Transverse colon (tissue), 4 donors: ENCODE measurements at regions not wholly inside any gene's neighbourhood (a gene's known extent, or its start where the extent isn't known, plus 50 kb on each side); places are given as distances from the start of the nearest gene placed in this dataset.

Experiments
- DNase-seq: peaks from one replicate; pipeline ENCODE4 v3.0.0-alpha.2; 2019
- H3K27ac ChIP-seq, 4 donors: fragments of 200-600 bp; sonication (generic); 2 replicates each; pipeline ENCODE4 v1.5.1; 2016 to 2018; ENCODE audit warnings: inconsistent platforms in 4 of 4
- H3K27me3 ChIP-seq: fragments of 200-600 bp; sonication (generic); 2 replicates; pipeline ENCODE4 v1.5.1; 2017; ENCODE audit warnings: inconsistent platforms
- H3K36me3 ChIP-seq, 4 donors: fragments of 200-600 bp; sonication (generic); 2 replicates each; pipeline ENCODE4 v1.5.1; 2017 to 2019; ENCODE audit warnings: inconsistent platforms in 4 of 4
- H3K4me1 ChIP-seq, 4 donors: fragments of 200-600 bp; sonication (generic); 2 replicates each; pipeline ENCODE4 v1.5.1; 2017 to 2020; ENCODE audit warnings: inconsistent platforms in 4 of 4
- H3K4me3 ChIP-seq, 4 donors: fragments of 200-600 bp; sonication (generic); 1 replicate in 1 of 4; 2 replicates in 3 of 4; pipeline versions ENCODE4 v1.5.1 to v1.6.1; 2017 to 2019; ENCODE audit warnings: inconsistent platforms in 4 of 4
- H3K9me3 ChIP-seq, 2 donors: fragments of 200-600 bp; sonication (generic); 2 replicates each; pipeline ENCODE4 v1.5.1; 2017 to 2019; ENCODE audit warnings: inconsistent platforms in 2 of 2
- CTCF ChIP-seq, 5 experiments: fragments of 200-600 bp in 3 of 5; fragments of 450-650 bp in 2 of 5; sonication (generic) in 3 of 5; IDR thresholded peaks; 1 replicate in 2 of 5; 2 replicates in 3 of 5; pipeline ENCODE4 v1.5.1; 2016 to 2017; ENCODE audit warnings: antibody characterized with exemption in 5 of 5, inconsistent platforms in 3 of 5, mild to moderate bottlenecking in 2 of 5, moderate library complexity in 1 of 5
- EP300 ChIP-seq: sonication (generic); formaldehyde crosslinking; IDR thresholded peaks from one replicate; pipeline ENCODE4 v1.6.1; 2017; ENCODE audit warnings: antibody characterized with exemption, low read depth
- POLR2A ChIP-seq: fragments of 450-650 bp; IDR thresholded peaks from one replicate; pipeline ENCODE4 v1.6.1; 2016; ENCODE audit warnings: antibody characterized with exemption, mild to moderate bottlenecking, moderate library complexity
- POLR2AphosphoS5 ChIP-seq, 3 donors: sonication (generic); formaldehyde crosslinking; IDR thresholded peaks; one replicate each; pipeline ENCODE4 v1.6.1; 2016; ENCODE audit warnings: antibody characterized with exemption in 3 of 3
- WGBS, 2 donors: methylation state at CpG; one replicate each; pipeline ENCODE4 v1.1.5; 2018; ENCODE audit warnings: low coverage in 1 of 2; 5-methylcytosine and 5-hydroxymethylcytosine counted together
- in situ Hi-C, 4 donors: fragments of 200-750 bp; cut with MboI; loops; one replicate each; pipeline versions ENCODE4 v1.15.0 to v1.15.1; 2017; ENCODE audit warnings: low sequenced_read_pairs in 3 of 4, low pct_ligation_motif_present in 1 of 4, low pct_unique_long_range_greater_than_20kb in 1 of 4
- intact Hi-C: fragments of 100-400 bp; cut with DNase I; formaldehyde crosslinking; loops from one replicate; pipeline ENCODE4 v1.15.1; 2023; ENCODE audit warnings: low total_unique reads

DNA sequence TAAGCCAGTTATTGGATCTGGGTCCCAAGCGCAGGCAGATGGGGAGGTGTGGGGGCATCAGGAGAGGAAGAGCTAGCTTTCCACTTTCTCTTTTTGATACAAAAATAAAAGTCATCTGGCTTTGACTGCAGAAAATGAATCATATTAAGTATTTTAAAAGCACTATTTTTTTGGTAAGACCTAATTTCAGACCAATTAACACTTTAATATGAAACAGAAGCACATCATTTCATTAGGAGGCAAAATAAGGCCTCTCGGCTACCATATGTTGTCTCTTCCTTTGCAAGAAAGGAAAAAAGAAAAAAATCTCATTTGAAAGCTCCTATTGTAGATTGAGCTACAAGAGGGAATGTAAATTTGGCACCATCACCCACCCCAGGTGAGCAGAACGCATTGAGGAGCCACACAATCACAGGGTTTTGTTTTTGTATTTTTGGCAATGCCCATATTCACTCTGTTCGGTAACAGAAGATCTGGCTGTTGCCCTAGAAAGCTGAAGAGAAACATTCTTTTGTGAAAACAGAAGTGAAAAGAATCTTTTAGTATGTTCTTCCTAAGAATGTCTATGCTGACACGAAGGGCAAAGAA lies 390.7 kb upstream of the ETAA1 start:
- Histone ChIP-seq H3K4me1 (no peaks in the 10 kb centered on the region), H3K4me3 (no peak overlapping the region), H3K27ac (no peak overlapping the region), H3K27me3 (no peaks in the 10 kb centered on the region), H3K9me3 (no peaks in the 10 kb centered on the region), H3K36me3 (no peaks in the 10 kb centered on the region)
- TF ChIP-seq POLR2A (no peak), POLR2AphosphoS5 (IDR thresholded peaks at IDR 0.05) (no peak), CTCF (IDR thresholded peaks at IDR 0.05) (no peak), EP300 (no peak)
- DNase-seq, result no peak
- in situ Hi-C loops, result no loop called here
- intact Hi-C loops, result no loop called here
- WGBS, 2 donors, result 71 to 72% methylated on average over 4 to 5 of the region's 5 CpGs

DNA sequence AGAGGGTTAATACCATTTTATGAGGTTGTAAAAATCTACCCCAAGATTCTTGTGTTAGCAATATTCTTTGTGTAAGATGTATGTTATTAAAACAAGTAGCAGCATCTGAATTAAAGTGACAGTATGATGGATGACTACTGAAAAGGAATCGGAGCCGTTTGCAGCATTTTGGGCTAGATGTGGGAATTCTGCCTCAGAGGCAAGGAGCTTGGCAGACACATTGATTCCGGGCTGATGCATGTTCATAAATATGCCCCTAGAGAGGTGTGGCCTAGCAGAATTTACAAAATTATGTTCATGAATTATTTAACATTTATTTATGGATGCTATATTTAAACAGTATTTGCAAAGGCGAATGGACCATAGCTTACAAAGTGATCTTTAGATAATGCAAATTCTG lies 389.0 kb upstream of the ETAA1 start:
- WGBS, 2 donors, result 55 to 63% methylated on average over 2 to 4 of the region's 4 CpGs
- no peak overlapping the region for H3K27ac ChIP-seq
- H3K4me1 ChIP-seq, result no peaks in the 10 kb centered on the region
- H3K4me3 ChIP-seq, result no peak overlapping the region
- H3K36me3 ChIP-seq, result no peaks in the 10 kb centered on the region
- in situ Hi-C loops (no loop called here), intact Hi-C loops (no loop called here)
- no peaks in the 10 kb centered on the region for H3K9me3 ChIP-seq
- no peaks in the 10 kb centered on the region for H3K27me3 ChIP-seq
- no peak for DNase-seq
- TF ChIP-seq POLR2AphosphoS5 (IDR thresholded peaks at IDR 0.05), result no peak

GRCh38 chr2:67012165-67012564 lies 385.0 kb upstream of the ETAA1 start:
- intact Hi-C loops, result no loop called here
- H3K27me3 ChIP-seq, result no peaks in the 10 kb centered on the region
- TF ChIP-seq POLR2AphosphoS5 (IDR thresholded peaks at IDR 0.05) (no peak), POLR2A (no peak), EP300 (no peak), CTCF (IDR thresholded peaks at IDR 0.05) (no peak)
- H3K27ac ChIP-seq, result no peak overlapping the region
- DNase-seq, result no peak
- no peaks in the 10 kb centered on the region for H3K9me3 ChIP-seq
- no peaks in the 10 kb centered on the region for H3K36me3 ChIP-seq
- WGBS, 2 donors, result 89 to 100% methylated on average over 1 of the region's 1 CpG
- no peak overlapping the region for H3K4me3 ChIP-seq
- in situ Hi-C loops, result no loop called here
- H3K4me1 ChIP-seq, result no peaks in the 10 kb centered on the region

GRCh38 chr2:67013821-67014220 lies 383.3 kb upstream of the ETAA1 start:
- Histone ChIP-seq H3K36me3 (no peaks in the 10 kb centered on the region), H3K27me3 (no peaks in the 10 kb centered on the region), H3K4me1 (no peaks in the 10 kb centered on the region), H3K4me3 (no peak overlapping the region), H3K9me3 (no peaks in the 10 kb centered on the region), H3K27ac (no peak overlapping the region)
- no peak for TF ChIP-seq POLR2AphosphoS5 (IDR thresholded peaks at IDR 0.05)
- TF ChIP-seq POLR2A, result no peak
- no peak for TF ChIP-seq EP300
- no peak for TF ChIP-seq CTCF (IDR thresholded peaks at IDR 0.05)
- 0% methylated on average over 1 of the region's 1 CpG for WGBS, 2 donors
- DNase-seq, result no peak
- in situ Hi-C loops (no loop called here), intact Hi-C loops (no loop called here)

DNA sequence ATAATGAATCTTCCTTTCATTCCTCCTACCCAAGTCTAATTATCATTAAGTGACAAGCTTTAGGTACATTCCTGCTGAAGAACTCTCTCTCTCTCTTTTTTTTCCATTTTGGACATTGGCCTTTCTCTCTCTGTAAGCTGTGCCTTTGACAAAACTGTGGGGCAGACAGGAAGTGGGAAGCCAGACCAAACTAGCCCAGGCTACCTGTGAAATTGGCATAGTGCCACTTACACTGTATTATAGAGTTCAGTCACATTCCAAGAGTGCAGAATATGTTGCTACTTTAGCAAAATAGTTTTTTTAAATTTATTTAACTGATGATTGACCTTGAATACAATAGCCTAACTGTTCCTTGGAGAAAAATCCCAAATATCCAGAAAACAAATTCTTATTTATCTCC lies 381.5 kb upstream of the ETAA1 start:
- no peak overlapping the region for H3K4me3 ChIP-seq
- TF ChIP-seq CTCF (IDR thresholded peaks at IDR 0.05), result no peak
- no peak for TF ChIP-seq POLR2AphosphoS5 (IDR thresholded peaks at IDR 0.05)
- no peak for TF ChIP-seq POLR2A
- TF ChIP-seq EP300, result no peak
- DNase-seq, result no peak
- H3K9me3 ChIP-seq, result no peaks in the 10 kb centered on the region
- H3K36me3 ChIP-seq, result no peaks in the 10 kb centered on the region
- in situ Hi-C loops, result no loop called here
- no peaks in the 10 kb centered on the region for H3K27me3 ChIP-seq
- H3K4me1 ChIP-seq, result no peaks in the 10 kb centered on the region
- H3K27ac ChIP-seq, result no peak overlapping the region
- intact Hi-C loops, result no loop called here
